ENCODE measurements at regions not wholly inside any gene's neighbourhood (a gene's known extent, or its start where the extent isn't known, plus 50 kb on each side); places are given as distances from the start of the nearest gene placed in this dataset.

DNA sequence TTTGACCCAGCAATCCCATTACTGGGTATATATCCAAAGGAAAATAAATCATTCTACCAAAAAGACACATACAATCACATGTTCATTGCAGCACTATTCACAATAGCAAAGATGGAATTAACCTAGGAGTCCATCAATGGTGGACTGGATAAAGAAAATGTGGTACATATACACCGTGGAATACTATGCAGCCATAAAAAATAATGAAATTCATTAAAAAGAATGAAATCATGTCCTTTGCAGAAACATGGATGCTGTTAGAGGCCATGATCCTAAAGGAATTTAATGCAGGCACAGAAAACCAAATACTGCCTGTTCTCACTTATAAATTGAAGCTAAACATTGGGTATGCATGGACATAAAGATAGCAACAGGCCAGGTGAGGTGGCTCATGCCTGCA lies 61.9 kb upstream of the BMP6 start:
- DNase-seq (ENCODE audit: low read depth) = no peak

GRCh38 chr6:7668936-7669335 lies 57.0 kb upstream of the BMP6 start:
- DNase-seq (ENCODE audit: low read depth) = no peak

DNA sequence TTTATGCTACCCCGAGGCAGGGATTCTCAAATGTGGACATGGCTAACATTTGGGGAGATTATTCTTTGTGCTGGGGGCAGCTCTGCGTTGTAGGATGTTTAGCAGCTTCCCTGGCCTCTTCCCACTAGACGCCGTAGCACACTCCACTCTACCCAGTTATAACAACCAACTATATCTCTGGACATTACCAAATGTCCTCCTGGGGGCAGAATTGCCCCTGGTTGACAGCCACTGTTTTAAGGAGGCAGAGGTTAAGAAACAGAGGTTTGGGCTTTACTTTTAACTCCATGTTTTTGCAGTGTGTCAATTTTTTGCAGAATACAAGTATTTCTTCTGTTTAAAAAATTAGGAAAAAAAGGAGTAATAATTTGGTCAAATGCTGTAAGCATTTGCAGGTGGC lies 56.2 kb upstream of the BMP6 start:
- DNase-seq (ENCODE audit: low read depth) = no peak

GRCh38 chr6:7671076-7671475 lies 54.8 kb upstream of the BMP6 start:
- peak; percentile 30 for DNase-seq (ENCODE audit: low read depth)

GRCh38 chr6:7671581-7671980 lies 54.3 kb upstream of the BMP6 start:
- peak; percentile 19 for DNase-seq (ENCODE audit: low read depth)

DNA sequence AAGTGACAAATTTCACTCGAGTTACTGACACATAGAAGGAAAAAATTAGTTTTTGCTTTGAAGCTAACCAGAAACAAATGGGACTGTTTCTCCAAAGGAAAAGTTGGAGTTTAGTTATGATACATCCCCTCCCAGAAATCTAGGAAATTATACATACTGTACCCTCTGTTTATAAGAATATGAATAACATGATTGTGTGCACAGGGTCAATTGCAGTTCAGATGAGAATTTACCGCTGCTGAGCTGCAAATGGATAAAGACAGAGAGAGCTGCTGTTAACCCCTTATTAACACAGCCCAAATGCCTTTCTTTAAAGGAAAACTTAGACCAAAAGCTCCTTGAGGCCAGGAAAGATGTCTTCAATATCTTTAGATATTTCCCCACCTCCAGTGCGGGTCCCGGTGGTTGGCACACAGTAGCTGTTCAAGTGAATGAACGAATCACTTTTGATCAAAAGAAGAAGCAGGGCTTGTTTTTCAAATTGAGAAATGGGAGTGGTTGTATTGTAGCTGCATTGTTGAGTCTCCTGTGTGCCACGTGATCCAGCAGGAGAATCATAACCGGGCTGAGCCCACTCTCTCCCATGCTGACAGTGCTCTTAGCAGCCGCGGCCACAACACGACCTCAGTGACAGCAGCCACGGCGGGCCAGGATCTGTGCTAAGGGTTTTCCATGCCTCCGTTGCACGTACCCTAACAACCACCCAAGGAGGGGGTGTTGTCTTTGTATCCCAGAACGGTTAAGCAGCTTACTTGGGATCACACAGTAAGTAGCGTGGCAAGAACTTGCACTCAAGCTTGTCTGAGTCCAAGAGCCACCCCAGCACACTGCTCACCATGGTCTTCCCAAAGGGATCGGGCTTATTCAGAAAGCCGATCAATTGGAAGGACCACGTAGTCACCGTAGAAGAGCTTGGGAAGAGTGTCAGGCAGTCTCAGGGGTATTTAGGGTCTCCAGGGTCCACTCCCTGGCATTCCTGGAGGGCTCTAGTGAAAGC lies 53.5 kb upstream of the BMP6 start:
- DNase-seq (ENCODE audit: low read depth) = no peak

GRCh38 chr6:7673063-7673536 lies 52.8 kb upstream of the BMP6 start:
- DNase-seq (ENCODE audit: low read depth) = no peak

GRCh38 chr6:7674291-7674690 lies 51.6 kb upstream of the BMP6 start:
- no peak for DNase-seq (ENCODE audit: low read depth)

DNA sequence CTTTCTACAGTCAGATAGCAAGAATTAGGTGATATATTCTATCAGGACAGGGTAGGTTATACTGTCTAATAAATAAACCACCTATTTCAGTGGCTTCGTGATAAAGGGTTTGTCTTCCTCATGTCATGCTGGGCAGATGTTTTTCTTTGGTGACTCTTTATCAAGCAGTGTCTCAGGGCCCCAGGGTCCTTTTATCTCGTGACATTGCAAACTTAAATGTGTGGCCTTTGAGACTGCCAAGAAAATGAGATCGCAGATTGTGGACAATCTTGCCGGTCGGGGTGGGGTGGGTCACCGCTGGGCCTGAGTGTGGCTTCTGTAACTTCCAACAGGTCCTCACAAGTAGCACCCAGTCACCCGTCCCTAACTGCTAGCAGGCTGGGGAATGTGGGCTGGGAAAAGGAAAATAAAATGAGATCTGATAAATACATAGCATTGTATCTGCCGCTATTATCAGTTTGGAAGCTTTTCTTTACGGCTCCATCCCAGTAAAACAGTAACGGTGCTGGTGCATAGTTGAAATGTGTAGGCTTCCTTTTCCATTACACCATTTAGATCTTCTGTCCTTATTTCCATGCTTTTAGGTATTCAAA lies 50.5 kb upstream of the BMP6 start:
- DNase-seq (ENCODE audit: low read depth) = no peak

Data from GM04504 (cell line).